NCI-H2227 (cell line): ENCODE measurements at regions not wholly inside any gene's neighbourhood (a gene's known extent, or its start where the extent isn't known, plus 50 kb on each side); places are given as distances from the start of the nearest gene placed in this dataset.
"Not testable (repeated sequence)": the region's sequence is repeated elsewhere in the genome, so short reads cannot be mapped to it uniquely, and the experiment has no call there.

Source experiments
- DNase-seq: peaks from one replicate; lab custom pipeline; 2025; ENCODE audit not compliant: unreplicated experiment; lab: John Stamatoyannopoulos, UW

GRCh38 chr11:67779189-67779875 is 104.9 kb upstream of the ALDH3B2 start:
- not testable (repeated sequence) for DNase-seq

GRCh38 chr11:67776852-67777520 is 102.6 kb upstream of the ALDH3B2 start:
- no peak for DNase-seq

- DNase-seq, result peak; percentile 49
Observed at GRCh38 chr11:67774175-67774574, 99.8 kb upstream of the ALDH3B2 start.

GRCh38 chr11:67768001-67768730 is 93.7 kb upstream of the ALDH3B2 start:
- not testable (repeated sequence) for DNase-seq

GRCh38 chr11:67761211-67761610 is 86.8 kb upstream of the ALDH3B2 start:
- peak; percentile 24 for DNase-seq

GRCh38 chr11:67759321-67759720 is 84.9 kb upstream of the ALDH3B2 start:
- not testable (repeated sequence) for DNase-seq

GRCh38 chr11:67758467-67758866 is 84.0 kb upstream of the ALDH3B2 start:
- DNase-seq, result not testable (repeated sequence)

GRCh38 chr11:67758009-67758408 is 83.6 kb upstream of the ALDH3B2 start:
- DNase-seq, result peak; percentile 6

- DNase-seq, result not testable (repeated sequence)
Observed at GRCh38 chr11:67753820-67754219, 79.4 kb upstream of the ALDH3B2 start.

- DNase-seq, result no peak
Observed at GRCh38 chr11:67745181-67745726, 70.8 kb upstream of the ALDH3B2 start.

- not testable (repeated sequence) for DNase-seq
Observed at GRCh38 chr11:67744231-67744630, 69.8 kb upstream of the ALDH3B2 start.

GRCh38 chr11:67738231-67738630 is 63.8 kb upstream of the ALDH3B2 start:
- not testable (repeated sequence) for DNase-seq

GRCh38 chr11:67737562-67738080 is 63.2 kb upstream of the ALDH3B2 start:
- not testable (repeated sequence) for DNase-seq

GRCh38 chr11:67732045-67732787 is 57.8 kb upstream of the ALDH3B2 start:
- peak; percentile 55 for DNase-seq

GRCh38 chr11:67731583-67731982 is 57.2 kb upstream of the ALDH3B2 start:
- no peak for DNase-seq

- DNase-seq, result not testable (repeated sequence)
Observed at GRCh38 chr11:67728163-67728571, 53.7 kb upstream of the ALDH3B2 start.

GRCh38 chr11:67727066-67728040 is 52.9 kb upstream of the ALDH3B2 start:
- DNase-seq, result not testable (repeated sequence)
